ENCODE measurements at regions not wholly inside any gene's neighbourhood (a gene's known extent, or its start where the extent isn't known, plus 50 kb on each side); places are given as distances from the start of the nearest gene placed in this dataset.

DNA sequence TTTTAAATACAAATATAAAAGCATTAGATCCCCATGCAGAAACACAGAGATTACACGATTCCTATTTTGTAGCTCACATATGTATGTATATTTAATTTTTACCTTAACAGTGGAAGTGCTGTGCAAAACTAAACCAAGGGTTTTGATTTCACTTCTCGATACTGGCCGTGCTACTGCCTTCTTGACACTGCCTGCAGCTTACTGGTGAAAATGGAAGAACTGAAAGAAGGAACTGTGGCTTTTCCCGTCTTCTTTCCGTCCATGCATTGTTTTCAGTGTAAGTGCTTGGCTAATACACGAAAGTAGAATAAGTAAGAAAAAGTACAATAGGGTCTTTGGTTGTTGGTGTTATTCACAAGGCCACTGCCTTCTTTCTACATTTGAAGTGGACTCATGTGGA, 129.5 kb downstream of the NDUFA10 start:
- intact Hi-C loops (cut with DNase I; ENCODE audit: low total_unique reads), result no loop called here
- Histone ChIP-seq H3K4me3 (no peak overlapping the region), H3K4me1 (no peaks in the 10 kb centered on the region), H3K9me3 (no peaks in the 10 kb centered on the region), H3K27me3 (peaks cover 0 to 7% (median 0%) of the 10 kb centered on the region in 3 donors), H3K36me3 (no peaks in the 10 kb centered on the region), H3K27ac (no peak overlapping the region)
- no peak for TF ChIP-seq POLR2AphosphoS5 (IDR thresholded peaks at IDR 0.05)
- TF ChIP-seq, protein P1, sequence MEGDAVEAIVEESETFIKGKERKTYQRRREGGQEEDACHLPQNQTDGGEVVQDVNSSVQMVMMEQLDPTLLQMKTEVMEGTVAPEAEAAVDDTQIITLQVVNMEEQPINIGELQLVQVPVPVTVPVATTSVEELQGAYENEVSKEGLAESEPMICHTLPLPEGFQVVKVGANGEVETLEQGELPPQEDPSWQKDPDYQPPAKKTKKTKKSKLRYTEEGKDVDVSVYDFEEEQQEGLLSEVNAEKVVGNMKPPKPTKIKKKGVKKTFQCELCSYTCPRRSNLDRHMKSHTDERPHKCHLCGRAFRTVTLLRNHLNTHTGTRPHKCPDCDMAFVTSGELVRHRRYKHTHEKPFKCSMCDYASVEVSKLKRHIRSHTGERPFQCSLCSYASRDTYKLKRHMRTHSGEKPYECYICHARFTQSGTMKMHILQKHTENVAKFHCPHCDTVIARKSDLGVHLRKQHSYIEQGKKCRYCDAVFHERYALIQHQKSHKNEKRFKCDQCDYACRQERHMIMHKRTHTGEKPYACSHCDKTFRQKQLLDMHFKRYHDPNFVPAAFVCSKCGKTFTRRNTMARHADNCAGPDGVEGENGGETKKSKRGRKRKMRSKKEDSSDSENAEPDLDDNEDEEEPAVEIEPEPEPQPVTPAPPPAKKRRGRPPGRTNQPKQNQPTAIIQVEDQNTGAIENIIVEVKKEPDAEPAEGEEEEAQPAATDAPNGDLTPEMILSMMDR (IDR thresholded peaks at IDR 0.05), result no peak
- TF ChIP-seq POLR2A (IDR thresholded peaks at IDR 0.05), result no peak
- TF ChIP-seq EP300 (IDR thresholded peaks at IDR 0.05), result no peak
- DNase-seq, result no peak
- 62 to 79% (median 77%) methylated on average over 6 of the region's 6 CpGs for WGBS, 5 donors

DNA sequence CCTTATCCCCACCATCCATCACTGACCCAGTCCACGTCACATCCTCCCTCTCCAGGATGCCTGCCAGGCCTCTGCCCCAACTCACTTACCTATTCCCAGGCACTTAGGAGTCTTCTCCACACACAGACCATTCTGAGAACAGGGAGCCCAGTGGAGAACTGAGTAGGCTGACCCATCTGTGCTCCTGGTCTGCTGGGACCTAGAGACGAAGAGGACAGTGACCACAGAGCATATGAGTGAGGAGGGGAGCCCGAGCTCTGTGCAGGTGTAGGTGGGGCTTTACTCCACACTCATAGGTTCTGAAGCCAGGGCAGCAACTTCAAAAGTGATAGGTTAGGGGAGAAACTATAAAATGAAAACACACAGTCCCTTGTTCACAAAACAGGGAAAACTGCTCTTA, 130.0 kb downstream of the NDUFA10 start:
- H3K27ac ChIP-seq, result no peak overlapping the region
- no peaks in the 10 kb centered on the region for H3K36me3 ChIP-seq
- H3K9me3 ChIP-seq, result no peaks in the 10 kb centered on the region
- no peaks in the 10 kb centered on the region for H3K4me1 ChIP-seq
- DNase-seq, result peak in 1 of 2 donors; percentile 5
- intact Hi-C loops (cut with DNase I; ENCODE audit: low total_unique reads), result no loop called here
- peaks cover 0 to 7% (median 0%) of the 10 kb centered on the region in 3 donors for H3K27me3 ChIP-seq
- WGBS, 5 donors, result 57 to 81% (median 74%) methylated on average over 3 of the region's 3 CpGs
- TF ChIP-seq EP300 (IDR thresholded peaks at IDR 0.05) (no peak), POLR2AphosphoS5 (IDR thresholded peaks at IDR 0.05) (no peak), POLR2A (IDR thresholded peaks at IDR 0.05) (no peak)
- TF ChIP-seq, protein P1 (IDR thresholded peaks at IDR 0.05), result no peak
- no peak overlapping the region for H3K4me3 ChIP-seq

- H3K9me3 ChIP-seq, result no peaks in the 10 kb centered on the region
- no peak for TF ChIP-seq POLR2AphosphoS5 (IDR thresholded peaks at IDR 0.05)
- no peak for TF ChIP-seq EP300 (IDR thresholded peaks at IDR 0.05)
- TF ChIP-seq, protein P1 (IDR thresholded peaks at IDR 0.05), result no peak
- TF ChIP-seq POLR2A (IDR thresholded peaks at IDR 0.05), result no peak
- WGBS, 5 donors, result 70 to 82% (median 81%) methylated on average over 5 of the region's 5 CpGs
- DNase-seq, result peak in 1 of 2 donors; percentile 21
- H3K27ac ChIP-seq, result no peak overlapping the region
- H3K27me3 ChIP-seq, result peaks cover 0 to 7% (median 0%) of the 10 kb centered on the region in 3 donors
- H3K4me3 ChIP-seq, result no peak overlapping the region
- H3K36me3 ChIP-seq, result no peaks in the 10 kb centered on the region
- H3K4me1 ChIP-seq, result no peaks in the 10 kb centered on the region
- intact Hi-C loops (cut with DNase I; ENCODE audit: low total_unique reads), result no loop called here
Measured at GRCh38 chr2:239894276-239894675, 130.9 kb downstream of the NDUFA10 start.

- intact Hi-C loops (cut with DNase I; ENCODE audit: low total_unique reads), result no loop called here
- TF ChIP-seq, protein P1 (IDR thresholded peaks at IDR 0.05), result no peak
- TF ChIP-seq POLR2AphosphoS5 (IDR thresholded peaks at IDR 0.05) (no peak), EP300 (IDR thresholded peaks at IDR 0.05) (no peak), POLR2A (IDR thresholded peaks at IDR 0.05) (no peak)
- Histone ChIP-seq H3K4me1 (no peaks in the 10 kb centered on the region), H3K27ac (no peak overlapping the region), H3K9me3 (no peaks in the 10 kb centered on the region), H3K27me3 (peaks cover 0 to 7% (median 0%) of the 10 kb centered on the region in 3 donors), H3K36me3 (no peaks in the 10 kb centered on the region), H3K4me3 (no peak overlapping the region)
- no peak for DNase-seq
- WGBS, 5 donors, result 50 to 69% (median 64%) methylated on average over 4 of the region's 4 CpGs
Measured at GRCh38 chr2:239893236-239893515, 132.0 kb downstream of the NDUFA10 start.

Measured in stomach (tissue), 8 donors.